H9 (cell line): ENCODE measurements at regions not wholly inside any gene's neighbourhood (a gene's known extent, or its start where the extent isn't known, plus 50 kb on each side); places are given as distances from the start of the nearest gene placed in this dataset.

Experiments
- DNase-seq: peaks from one replicate; pipeline ENCODE4 v3.0.0-alpha.2; 2017
- H2AFZ ChIP-seq: one replicate; pipeline ENCODE4 v1.6.1; 2013; ENCODE audit warnings: mild to moderate bottlenecking, low read length, control low read depth, moderate library complexity
- H2AK5ac ChIP-seq: 2 replicates; pipeline ENCODE4 v1.6.1; 2013; ENCODE audit warnings: low read length, control low read depth, mixed read lengths; ENCODE audit not compliant: insufficient read length
- H2BK120ac ChIP-seq: one replicate; pipeline ENCODE4 v1.6.1; 2013; ENCODE audit warnings: low read depth, mild to moderate bottlenecking, low read length, control low read depth, inconsistent platforms; ENCODE audit not compliant: poor library complexity, severe bottlenecking
- H2BK12ac ChIP-seq: 2 replicates; pipeline ENCODE4 v1.6.1; 2013; ENCODE audit warnings: low read length, control low read depth, mixed read lengths, low read depth; ENCODE audit not compliant: insufficient read length
- H2BK15ac ChIP-seq: 2 replicates; pipeline ENCODE4 v1.6.1; 2013; ENCODE audit warnings: low read depth, low read length, control low read depth
- H2BK20ac ChIP-seq: one replicate; pipeline ENCODE4 v1.6.1; 2013; ENCODE audit warnings: low read depth, mild to moderate bottlenecking, low read length, control low read depth, inconsistent platforms; ENCODE audit not compliant: poor library complexity, severe bottlenecking
- H2BK5ac ChIP-seq: 2 replicates; pipeline ENCODE4 v1.6.1; 2013; ENCODE audit warnings: low read length, control low read depth, mixed read lengths; ENCODE audit not compliant: insufficient read length
- H3K14ac ChIP-seq: 2 replicates; pipeline ENCODE4 v1.6.1; 2013; ENCODE audit warnings: low read length, control low read depth; ENCODE audit not compliant: insufficient read depth
- H3K18ac ChIP-seq: 2 replicates; pipeline ENCODE4 v1.6.1; 2013; ENCODE audit warnings: low read depth, mild to moderate bottlenecking, mixed read lengths, low read length, control low read depth; ENCODE audit not compliant: insufficient read length
- H3K23ac ChIP-seq: 2 replicates; pipeline ENCODE4 v1.6.1; 2013; ENCODE audit warnings: low read length, control low read depth, mixed read lengths, low read depth; ENCODE audit not compliant: insufficient read length
- H3K23me2 ChIP-seq: 2 replicates; pipeline ENCODE4 v1.6.1; 2013; ENCODE audit warnings: low read depth, mild to moderate bottlenecking, mixed read lengths, low read length, control low read depth; ENCODE audit not compliant: insufficient read length, poor library complexity, severe bottlenecking
- H3K27ac ChIP-seq: 2 replicates; pipeline ENCODE4 v1.5.1; 2013; ENCODE audit warnings: low read length, control low read depth, mixed read lengths, low read depth; ENCODE audit not compliant: insufficient read length
- H3K27me3 ChIP-seq: 2 replicates; pipeline ENCODE4 v1.6.1; 2013; ENCODE audit warnings: low read length, control low read depth, inconsistent platforms; ENCODE audit not compliant: insufficient read depth
- H3K4ac ChIP-seq: 2 replicates; pipeline ENCODE4 v1.6.1; 2013; ENCODE audit warnings: low read depth, mild to moderate bottlenecking, control low read depth, inconsistent platforms, low read length, moderate library complexity
- H3K4me1 ChIP-seq: 2 replicates; pipeline ENCODE4 v1.6.1; 2013; ENCODE audit warnings: low read length, control low read depth, inconsistent platforms; ENCODE audit not compliant: insufficient read depth
- H3K4me2 ChIP-seq: 2 replicates; pipeline ENCODE4 v1.6.1; 2013; ENCODE audit warnings: low read length, control low read depth, mixed read lengths; ENCODE audit not compliant: insufficient read length, insufficient read depth
- H3K56ac ChIP-seq: 2 replicates; pipeline ENCODE4 v1.6.1; 2013; ENCODE audit warnings: low read depth, mild to moderate bottlenecking, mixed read lengths, low read length, control low read depth; ENCODE audit not compliant: insufficient read length
- H3K79me1 ChIP-seq: 2 replicates; pipeline ENCODE4 v1.6.1; 2013; ENCODE audit warnings: low read depth, mild to moderate bottlenecking, moderate library complexity, low read length, control low read depth, inconsistent platforms; ENCODE audit not compliant: insufficient read depth, poor library complexity, severe bottlenecking
- H3K79me2 ChIP-seq: 2 replicates; pipeline ENCODE4 v1.6.1; 2013; ENCODE audit warnings: low read length, control low read depth, inconsistent platforms; ENCODE audit not compliant: insufficient read depth
- H3K9ac ChIP-seq: 2 replicates; pipeline ENCODE4 v1.6.1; 2013; ENCODE audit warnings: low read length, control low read depth, mixed read lengths; ENCODE audit not compliant: insufficient read length; ENCODE audit errors: extremely low read depth
- H3K9me3 ChIP-seq: one replicate; pipeline ENCODE4 v1.6.1; 2013; ENCODE audit warnings: low read depth, low read length, inconsistent platforms; ENCODE audit not compliant: control insufficient read depth
- H3T11ph ChIP-seq: one replicate; pipeline ENCODE4 v1.6.1; 2013; ENCODE audit warnings: mild to moderate bottlenecking, low read length, control low read depth, inconsistent platforms
- H4K20me1 ChIP-seq: one replicate; pipeline ENCODE4 v1.6.1; 2013; ENCODE audit not compliant: control insufficient read depth, insufficient read length, insufficient read depth
- H4K5ac ChIP-seq: 2 replicates; pipeline ENCODE4 v1.6.1; 2013; ENCODE audit warnings: low read depth, mild to moderate bottlenecking, mixed read lengths, low read length, control low read depth; ENCODE audit not compliant: insufficient read length
- H4K8ac ChIP-seq: replicated peaks from 2 replicates; pipeline ENCODE4 v1.6.1; 2013; ENCODE audit warnings: low read length, control low read depth, mixed read lengths, low read depth; ENCODE audit not compliant: insufficient read length
- H4K91ac ChIP-seq: 2 replicates; pipeline ENCODE4 v1.6.1; 2013; ENCODE audit warnings: low read depth, mild to moderate bottlenecking, moderate library complexity, mixed read lengths, low read length, control low read depth; ENCODE audit not compliant: insufficient read length
- H3K27ac Mint-ChIP-seq, 3 experiments: 2 replicates in 2 of 3; 3 replicates in 1 of 3; pipeline ENCODE4 v1.8.0; 2020 to 2021; ENCODE audit warnings: mixed read lengths in 3 of 3, mild to moderate bottlenecking in 1 of 3, moderate library complexity in 1 of 3
- H3K27me3 Mint-ChIP-seq: 2 replicates; pipeline ENCODE4 v1.8.0; 2021; ENCODE audit warnings: low read depth, mild to moderate bottlenecking, moderate library complexity, mixed read lengths
- H3K36me3 Mint-ChIP-seq, 3 experiments: 2 replicates in 2 of 3; 3 replicates in 1 of 3; pipeline ENCODE4 v1.8.0; 2020 to 2021; ENCODE audit warnings: low read depth in 3 of 3, mixed read lengths in 3 of 3; ENCODE audit not compliant: insufficient read depth in 1 of 3
- H3K4me1 Mint-ChIP-seq, 2 experiments: 2 replicates each; pipeline ENCODE4 v1.8.0; 2020; ENCODE audit warnings: mixed read lengths in 2 of 2
- H3K4me3 Mint-ChIP-seq, 2 experiments: 2 replicates in 1 of 2; 3 replicates in 1 of 2; pipeline ENCODE4 v1.8.0; 2020 to 2021; ENCODE audit warnings: mild to moderate bottlenecking in 2 of 2, mixed read lengths in 2 of 2, moderate library complexity in 1 of 2
- H3K9me3 Mint-ChIP-seq, 2 experiments: 2 replicates in 1 of 2; 3 replicates in 1 of 2; pipeline ENCODE4 v1.8.0; 2020; ENCODE audit warnings: mild to moderate bottlenecking in 2 of 2, mixed read lengths in 2 of 2, moderate library complexity in 1 of 2
- CTCF ChIP-seq: fragments of 200-600 bp; sonication (generic); conservative IDR thresholded peaks from 3 replicates; pipeline ENCODE4 v1.8.0; 2021; ENCODE audit warnings: antibody characterized with exemption, mild to moderate bottlenecking
- WGBS: extraction: QIAGEN DNeasy Blood & Tissue Kit; methylation state at CpG from one replicate; pipeline ENCODE4 v1.1.7; 2013; ENCODE audit warnings: missing lambda C conversion rate, low lambda C conversion rate, mixed read lengths; ENCODE audit not compliant: insufficient read length; ENCODE audit errors: extremely low coverage; 5-methylcytosine and 5-hydroxymethylcytosine counted together

- H3K9me3 Mint-ChIP-seq: peaks cover 24 to 30% of the 10 kb centered on the region in 2 experiments
- H2BK12ac ChIP-seq: no peak overlapping the region
- DNase-seq: no peak
- no CpG with 5 or more reads among the region's 3 CpGs for WGBS
- H3K4me2 ChIP-seq: no peak overlapping the region
- H2BK5ac ChIP-seq: no peak overlapping the region
- no peak overlapping the region for H2BK120ac ChIP-seq
- no peak overlapping the region for H3K4ac ChIP-seq
- TF ChIP-seq CTCF: no peak
- H3K18ac ChIP-seq: no peak overlapping the region
- no peaks in the 10 kb centered on the region for H3K79me2 ChIP-seq
- H4K8ac ChIP-seq: no peak overlapping the region
- H3K79me1 ChIP-seq: no peaks in the 10 kb centered on the region
- no peak overlapping the region for H4K91ac ChIP-seq
- no peak overlapping the region for H3K27ac Mint-ChIP-seq
- peaks cover 0 to 20% (median 7%) of the 10 kb centered on the region in 3 experiments for H3K36me3 Mint-ChIP-seq
- H3K23ac ChIP-seq: no peak overlapping the region
- H3K4me1 Mint-ChIP-seq: peaks cover 6 to 7% of the 10 kb centered on the region in 2 experiments
- H3K56ac ChIP-seq: no peak overlapping the region
- no peak overlapping the region for H2BK20ac ChIP-seq
- peaks cover 5% of the 10 kb centered on the region for H3K9me3 ChIP-seq
- H3T11ph ChIP-seq: no peak overlapping the region
- no peak overlapping the region for H2AK5ac ChIP-seq
- no peak overlapping the region for H2BK15ac ChIP-seq
- H2AFZ ChIP-seq: no peak overlapping the region
- no peaks in the 10 kb centered on the region for H3K27me3 ChIP-seq
- H3K4me1 ChIP-seq: no peaks in the 10 kb centered on the region
- H4K5ac ChIP-seq: no peak overlapping the region
- no peaks in the 10 kb centered on the region for H3K23me2 ChIP-seq
- no peak overlapping the region for H3K27ac ChIP-seq
- H3K14ac ChIP-seq: no peak overlapping the region
- H3K9ac ChIP-seq: no peak overlapping the region
- no peaks in the 10 kb centered on the region; the same call in 1 of the 2 replicates for H3K27me3 Mint-ChIP-seq
- H3K4me3 Mint-ChIP-seq: no peak overlapping the region
- no peaks in the 10 kb centered on the region for H4K20me1 ChIP-seq
Measured at GRCh38 chr2:118421648-118422047, 333.4 kb downstream of the INSIG2 start.
